Body of pancreas (tissue), 4 donors: ENCODE measurements at regions not wholly inside any gene's neighbourhood (a gene's known extent, or its start where the extent isn't known, plus 50 kb on each side); places are given as distances from the start of the nearest gene placed in this dataset.

Experiments
- ATAC-seq: fragments of 150-250 bp; one replicate; pipeline ENCODE4 v1.9.1; 2016
- DNase-seq, 4 donors: peaks; one replicate each; pipeline ENCODE4 v3.0.0-alpha.2; 2019
- H3K27ac ChIP-seq, 4 donors: fragments of 200-600 bp; sonication (generic); 1 replicate in 3 of 4; 2 replicates in 1 of 4; pipeline versions ENCODE4 v1.5.1 to v1.6.1; 2016 to 2019; ENCODE audit warnings: mild to moderate bottlenecking in 1 of 4, mixed read lengths in 1 of 4, moderate library complexity in 1 of 4
- H3K27me3 ChIP-seq, 2 donors: fragments of 200-600 bp; sonication (generic); one replicate each; pipeline ENCODE4 v1.6.0; 2016; ENCODE audit warnings: mild to moderate bottlenecking in 1 of 2
- H3K36me3 ChIP-seq, 2 donors: fragments of 200-600 bp; sonication (generic); replicated peaks in 1 of 2; 2 replicates each; pipeline ENCODE4 v1.5.1; 2016; ENCODE audit warnings: low read depth in 2 of 2; ENCODE audit not compliant: insufficient read depth in 1 of 2
- H3K4me1 ChIP-seq: fragments of 200-600 bp; sonication (generic); one replicate; pipeline ENCODE4 v1.6.0; 2016
- H3K4me3 ChIP-seq, 2 donors: fragments of 200-600 bp; sonication (generic); 1 replicate in 1 of 2; 2 replicates in 1 of 2; pipeline ENCODE4 v1.5.1; 2016 to 2019
- H3K9me3 ChIP-seq, 3 donors: fragments of 200-600 bp; sonication (generic); 1 replicate in 2 of 3; 2 replicates in 1 of 3; pipeline ENCODE4 v1.5.1; 2016
- POLR2A ChIP-seq, 3 donors: fragments of 450-650 bp; IDR thresholded peaks; one replicate each; pipeline ENCODE4 v1.6.1; 2016; ENCODE audit warnings: antibody characterized with exemption in 3 of 3, mild to moderate bottlenecking in 2 of 3
- WGBS, 2 donors: methylation state at CpG; one replicate each; pipeline ENCODE4 v1.1.5; 2017; 5-methylcytosine and 5-hydroxymethylcytosine counted together
- intact Hi-C: fragments of 100-400 bp; cut with DNase I; formaldehyde crosslinking; loops from one replicate; pipeline ENCODE4 v1.15.1; 2023
- TF ChIP-seq, protein P1 (sequence below), 7 experiments: fragments of 450-650 bp in 4 of 7; fragments of 200-600 bp in 3 of 7; sonication (generic) in 3 of 7; IDR thresholded peaks; one replicate each; pipeline ENCODE4 v1.5.1; 2016 to 2019; ENCODE audit warnings: antibody characterized with exemption in 7 of 7

DNA sequence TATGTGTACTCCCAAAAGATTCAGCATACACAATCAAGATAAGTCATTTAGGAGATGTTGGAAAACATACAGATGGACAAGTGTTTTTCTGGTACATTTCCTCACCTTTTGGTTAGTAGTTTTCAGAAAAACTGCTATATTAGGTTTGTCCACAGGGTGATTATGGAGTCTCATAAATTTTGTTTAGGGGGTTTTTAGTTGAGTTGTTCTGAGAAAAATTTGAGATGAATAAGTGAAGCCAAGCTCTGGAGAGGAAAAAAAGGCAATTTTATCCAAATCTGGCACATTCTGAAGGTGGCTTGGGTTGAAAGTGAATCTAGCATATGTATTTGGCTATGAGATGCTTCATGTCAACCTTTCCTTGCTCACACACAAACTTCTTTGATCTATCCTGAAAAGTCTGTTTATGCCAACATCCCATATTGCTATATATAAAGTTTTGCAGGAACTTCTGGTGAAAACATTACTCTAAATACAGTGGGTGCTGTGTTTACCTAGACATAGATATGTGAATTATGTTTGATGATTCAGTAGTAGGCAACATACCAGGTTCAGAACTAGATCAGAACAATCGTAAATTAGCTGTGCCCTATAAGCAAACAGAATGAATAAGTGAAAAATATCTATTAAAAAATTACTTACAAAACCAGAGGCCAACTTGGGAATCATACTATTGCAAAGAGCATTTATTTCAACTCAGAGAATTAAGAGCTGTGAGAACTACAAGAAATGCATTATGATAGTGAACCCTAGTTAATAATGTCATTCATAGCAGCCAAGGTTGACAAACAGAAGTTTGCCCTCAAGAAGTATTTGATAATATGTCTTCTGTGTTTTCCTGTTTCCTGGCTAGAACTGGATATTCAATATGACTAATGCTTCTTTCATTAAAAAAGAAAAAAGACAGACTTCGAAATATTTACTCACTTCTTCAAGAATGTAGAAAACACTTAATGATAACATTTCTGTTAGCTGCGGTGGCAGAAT, 552.0 kb downstream of the IRS1 start:
- intact Hi-C loops: no loop called here
- H3K4me3 ChIP-seq: no peak overlapping the region
- no peaks in the 10 kb centered on the region for H3K4me1 ChIP-seq
- ATAC-seq: no peak
- no peaks in the 10 kb centered on the region for H3K9me3 ChIP-seq
- TF ChIP-seq, protein P1, sequence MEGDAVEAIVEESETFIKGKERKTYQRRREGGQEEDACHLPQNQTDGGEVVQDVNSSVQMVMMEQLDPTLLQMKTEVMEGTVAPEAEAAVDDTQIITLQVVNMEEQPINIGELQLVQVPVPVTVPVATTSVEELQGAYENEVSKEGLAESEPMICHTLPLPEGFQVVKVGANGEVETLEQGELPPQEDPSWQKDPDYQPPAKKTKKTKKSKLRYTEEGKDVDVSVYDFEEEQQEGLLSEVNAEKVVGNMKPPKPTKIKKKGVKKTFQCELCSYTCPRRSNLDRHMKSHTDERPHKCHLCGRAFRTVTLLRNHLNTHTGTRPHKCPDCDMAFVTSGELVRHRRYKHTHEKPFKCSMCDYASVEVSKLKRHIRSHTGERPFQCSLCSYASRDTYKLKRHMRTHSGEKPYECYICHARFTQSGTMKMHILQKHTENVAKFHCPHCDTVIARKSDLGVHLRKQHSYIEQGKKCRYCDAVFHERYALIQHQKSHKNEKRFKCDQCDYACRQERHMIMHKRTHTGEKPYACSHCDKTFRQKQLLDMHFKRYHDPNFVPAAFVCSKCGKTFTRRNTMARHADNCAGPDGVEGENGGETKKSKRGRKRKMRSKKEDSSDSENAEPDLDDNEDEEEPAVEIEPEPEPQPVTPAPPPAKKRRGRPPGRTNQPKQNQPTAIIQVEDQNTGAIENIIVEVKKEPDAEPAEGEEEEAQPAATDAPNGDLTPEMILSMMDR (IDR thresholded peaks at IDR 0.05): no peak
- TF ChIP-seq POLR2A (IDR thresholded peaks at IDR 0.05): no peak
- no peaks in the 10 kb centered on the region for H3K36me3 ChIP-seq
- 24 to 29% methylated on average over 3 of the region's 3 CpGs for WGBS, 2 donors
- H3K27ac ChIP-seq: no peak overlapping the region
- H3K27me3 ChIP-seq: no peaks in the 10 kb centered on the region
- DNase-seq: no peak

DNA sequence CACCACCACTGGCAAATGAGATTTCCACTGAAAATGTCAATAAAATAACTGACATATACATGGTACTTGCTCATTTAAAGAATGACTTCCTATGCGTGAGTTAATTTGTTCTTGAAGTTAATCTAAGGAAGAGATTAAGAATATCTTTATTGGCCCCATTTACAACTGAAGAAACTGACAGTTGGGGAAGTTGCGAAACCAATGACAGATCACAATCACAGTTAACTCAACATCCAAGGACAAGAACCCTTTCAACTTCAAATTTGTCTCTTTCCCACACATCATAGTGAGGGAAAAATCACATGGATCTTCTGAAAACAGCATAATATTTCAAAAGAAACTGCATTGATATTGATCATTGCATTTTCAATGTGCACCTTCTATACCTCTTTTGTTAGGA, 565.4 kb downstream of the IRS1 start:
- Histone ChIP-seq H3K4me1 (no peaks in the 10 kb centered on the region), H3K9me3 (no peaks in the 10 kb centered on the region), H3K27ac (no peak overlapping the region), H3K27me3 (no peaks in the 10 kb centered on the region), H3K4me3 (no peak overlapping the region), H3K36me3 (no peaks in the 10 kb centered on the region)
- DNase-seq (no peak), ATAC-seq (no peak)
- no peak for TF ChIP-seq POLR2A (IDR thresholded peaks at IDR 0.05)
- TF ChIP-seq, protein P1 (IDR thresholded peaks at IDR 0.05): no peak
- intact Hi-C loops: no loop called here
- WGBS, 2 donors: 71 to 77% methylated on average over 2 of the region's 2 CpGs

DNA sequence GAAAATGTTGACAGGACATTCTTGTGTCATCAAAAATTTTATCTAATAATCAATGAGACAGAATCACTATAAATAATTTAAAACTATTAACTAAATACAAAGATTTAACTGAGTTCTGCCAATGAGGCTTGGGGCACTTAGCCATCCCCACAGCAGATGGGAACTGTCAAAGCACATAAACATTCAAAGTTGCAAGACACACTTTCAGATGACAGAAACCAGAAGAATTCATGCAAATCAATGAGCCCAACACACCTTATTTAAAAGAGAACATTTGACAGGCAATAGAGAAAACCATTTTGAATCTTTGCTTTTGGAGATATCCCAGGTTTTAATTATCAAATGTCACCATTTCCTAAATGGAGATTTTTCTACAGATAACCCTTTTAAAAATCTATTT, 566.2 kb downstream of the IRS1 start:
- no peaks in the 10 kb centered on the region for H3K36me3 ChIP-seq
- ATAC-seq (no peak), DNase-seq (no peak)
- no peaks in the 10 kb centered on the region for H3K4me1 ChIP-seq
- intact Hi-C loops: no loop called here
- no peaks in the 10 kb centered on the region for H3K27me3 ChIP-seq
- no peak for TF ChIP-seq POLR2A (IDR thresholded peaks at IDR 0.05)
- TF ChIP-seq, protein P1 (IDR thresholded peaks at IDR 0.05): no peak
- H3K4me3 ChIP-seq: no peak overlapping the region
- no peaks in the 10 kb centered on the region for H3K9me3 ChIP-seq
- H3K27ac ChIP-seq: no peak overlapping the region

DNA sequence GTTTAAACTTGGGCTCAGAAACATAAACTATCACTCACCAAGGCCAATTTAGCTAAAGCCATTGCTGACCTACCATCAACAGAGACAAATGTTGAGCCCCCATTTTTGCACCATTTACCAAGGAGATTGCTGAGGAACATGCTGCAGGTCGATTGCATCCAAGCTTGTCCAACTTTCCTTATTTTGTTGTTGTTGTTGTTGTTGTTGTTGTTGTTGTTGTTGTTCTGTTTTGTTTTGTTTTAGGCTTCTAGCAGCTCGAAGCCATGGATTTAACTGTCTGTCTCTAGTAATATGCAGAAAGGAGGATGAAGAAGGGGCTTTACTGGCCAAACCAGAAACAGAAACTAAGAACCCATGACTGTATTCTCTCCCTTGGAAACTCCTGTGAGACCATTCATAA, 571.5 kb downstream of the IRS1 start:
- no peak overlapping the region for H3K27ac ChIP-seq
- intact Hi-C loops: loop anchor here (10.0 kb wide), 1 partner anchor 577 kb away; no protein-coding TSS in a partner anchor
- TF ChIP-seq, protein P1 (IDR thresholded peaks at IDR 0.05): no peak
- TF ChIP-seq POLR2A (IDR thresholded peaks at IDR 0.05): no peak
- no peak overlapping the region for H3K4me3 ChIP-seq
- H3K36me3 ChIP-seq: no peaks in the 10 kb centered on the region
- WGBS, 2 donors: 74 to 80% methylated on average over 2 of the region's 2 CpGs
- no peak for ATAC-seq
- no peaks in the 10 kb centered on the region for H3K27me3 ChIP-seq
- no peak for DNase-seq
- no peaks in the 10 kb centered on the region for H3K9me3 ChIP-seq
- H3K4me1 ChIP-seq: no peaks in the 10 kb centered on the region

DNA sequence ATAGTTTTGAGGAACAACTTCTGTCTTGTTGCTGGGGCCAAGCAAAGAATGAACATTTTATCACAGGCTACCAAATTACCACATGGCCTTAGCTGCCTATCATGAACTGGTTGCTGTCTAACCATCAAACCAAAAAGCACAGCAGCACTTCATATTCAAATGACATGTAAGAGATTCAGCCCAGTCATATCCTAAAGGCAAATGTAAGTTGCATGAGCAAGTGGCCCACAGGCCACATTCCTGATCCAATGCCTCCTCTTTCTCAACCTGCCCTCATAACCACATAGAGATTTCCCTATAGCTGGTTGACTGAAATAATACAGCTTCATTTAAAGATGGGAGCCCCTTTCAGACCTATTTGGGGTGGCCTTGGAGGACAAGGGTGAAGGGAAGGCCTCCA, 572.3 kb downstream of the IRS1 start:
- Histone ChIP-seq H3K4me1 (no peaks in the 10 kb centered on the region), H3K36me3 (no peaks in the 10 kb centered on the region), H3K4me3 (no peak overlapping the region), H3K27ac (no peak overlapping the region), H3K9me3 (no peaks in the 10 kb centered on the region), H3K27me3 (no peaks in the 10 kb centered on the region)
- no peak for ATAC-seq
- intact Hi-C loops: loop anchor here (10.0 kb wide), 1 partner anchor 577 kb away; no protein-coding TSS in a partner anchor
- no peak for TF ChIP-seq POLR2A (IDR thresholded peaks at IDR 0.05)
- TF ChIP-seq, protein P1 (IDR thresholded peaks at IDR 0.05): no peak
- no peak for DNase-seq
